ENCODE measurements at regions not wholly inside any gene's neighbourhood (a gene's known extent, or its start where the extent isn't known, plus 50 kb on each side); places are given as distances from the start of the nearest gene placed in this dataset.

DNA sequence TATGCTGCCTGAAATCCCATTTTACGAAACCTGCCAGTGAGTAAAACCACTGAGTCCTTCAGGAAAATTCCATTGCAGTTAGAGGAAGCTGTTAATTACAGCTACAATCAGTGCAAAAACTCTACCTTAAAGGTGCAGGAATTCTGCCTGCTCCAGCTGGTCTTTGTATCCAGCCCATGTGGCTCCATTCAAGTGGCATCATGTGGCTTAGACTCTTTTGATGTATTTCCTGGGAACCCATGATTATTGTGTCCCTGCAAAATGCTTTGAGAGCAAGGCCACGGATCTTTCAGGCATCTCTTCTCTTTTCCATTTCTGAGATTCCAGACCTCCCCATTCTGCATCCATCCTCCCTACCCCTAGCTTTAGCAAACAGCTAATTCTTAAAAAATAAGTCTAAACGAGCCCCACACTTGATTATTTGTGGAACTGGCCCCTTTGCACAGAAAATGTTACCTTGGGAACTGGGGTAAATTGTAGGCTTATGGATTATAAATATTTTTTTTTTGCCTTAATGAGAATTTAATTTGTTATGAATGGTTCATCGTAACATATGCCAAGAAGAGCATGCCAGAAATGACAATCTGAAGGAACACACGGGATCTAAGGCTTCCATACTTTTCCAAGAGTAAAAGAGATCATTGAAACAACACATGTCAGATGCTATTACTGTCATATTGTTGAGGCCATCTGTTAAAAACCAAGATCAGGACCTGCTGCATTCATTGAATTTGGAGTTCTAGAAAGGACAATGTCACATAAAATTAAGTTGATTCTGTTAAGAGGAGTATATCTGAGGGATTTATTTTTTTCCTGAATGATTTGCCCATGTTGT is 144.6 kb downstream of the TPH2 start:
- Histone ChIP-seq H2AFZ (ENCODE audit: low read length) (no peak overlapping the region), H3K27me3 (ENCODE audit: insufficient read depth, low read length) (no peaks in the 10 kb centered on the region), H3K4me1 (ENCODE audit: insufficient read depth, low read length) (no peaks in the 10 kb centered on the region), H3K79me2 (ENCODE audit: insufficient read depth, low read length) (no peaks in the 10 kb centered on the region), H3K27ac (ENCODE audit: low read depth, low read length) (no peak overlapping the region), H4K20me1 (ENCODE audit: insufficient read depth, low read length) (no peaks in the 10 kb centered on the region), H3K9me3 (ENCODE audit: low read depth, low read length) (no peaks in the 10 kb centered on the region), H3K36me3 (ENCODE audit: insufficient read depth, low read length) (no peaks in the 10 kb centered on the region), H3K4me3 (ENCODE audit: insufficient read depth, low read length) (no peak overlapping the region), H3K4me2 (ENCODE audit: insufficient read depth, low read length) (no peak overlapping the region)
- TF ChIP-seq, protein P1, sequence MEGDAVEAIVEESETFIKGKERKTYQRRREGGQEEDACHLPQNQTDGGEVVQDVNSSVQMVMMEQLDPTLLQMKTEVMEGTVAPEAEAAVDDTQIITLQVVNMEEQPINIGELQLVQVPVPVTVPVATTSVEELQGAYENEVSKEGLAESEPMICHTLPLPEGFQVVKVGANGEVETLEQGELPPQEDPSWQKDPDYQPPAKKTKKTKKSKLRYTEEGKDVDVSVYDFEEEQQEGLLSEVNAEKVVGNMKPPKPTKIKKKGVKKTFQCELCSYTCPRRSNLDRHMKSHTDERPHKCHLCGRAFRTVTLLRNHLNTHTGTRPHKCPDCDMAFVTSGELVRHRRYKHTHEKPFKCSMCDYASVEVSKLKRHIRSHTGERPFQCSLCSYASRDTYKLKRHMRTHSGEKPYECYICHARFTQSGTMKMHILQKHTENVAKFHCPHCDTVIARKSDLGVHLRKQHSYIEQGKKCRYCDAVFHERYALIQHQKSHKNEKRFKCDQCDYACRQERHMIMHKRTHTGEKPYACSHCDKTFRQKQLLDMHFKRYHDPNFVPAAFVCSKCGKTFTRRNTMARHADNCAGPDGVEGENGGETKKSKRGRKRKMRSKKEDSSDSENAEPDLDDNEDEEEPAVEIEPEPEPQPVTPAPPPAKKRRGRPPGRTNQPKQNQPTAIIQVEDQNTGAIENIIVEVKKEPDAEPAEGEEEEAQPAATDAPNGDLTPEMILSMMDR (IDR thresholded peaks at IDR 0.05; ENCODE audit: extremely low read depth, low read depth, low read length), result no peak
- no peak for DNase-seq (ENCODE audit: insufficient read length, low spot score, missing footprints)

DNA sequence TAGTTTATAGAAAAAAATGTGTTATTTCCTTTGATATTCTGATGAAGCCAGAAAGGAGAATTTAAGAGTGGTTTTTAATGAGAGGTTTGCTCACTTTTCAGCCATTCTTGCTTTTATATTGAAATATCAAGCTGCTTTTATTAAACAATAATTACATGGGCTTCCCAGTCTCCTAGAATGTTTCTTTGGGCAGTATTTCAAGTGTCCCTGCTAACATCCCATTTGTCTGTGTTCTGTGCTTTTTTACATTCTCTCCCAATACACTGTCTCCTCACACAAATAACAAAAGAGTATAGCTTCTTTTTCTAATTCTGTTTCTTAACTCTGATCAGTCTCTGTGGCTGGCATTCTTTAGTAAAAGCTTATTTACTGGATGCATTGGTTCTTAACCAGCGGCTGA is 145.4 kb downstream of the TPH2 start:
- Histone ChIP-seq H3K9me3 (ENCODE audit: low read depth, low read length) (no peaks in the 10 kb centered on the region), H3K4me2 (ENCODE audit: insufficient read depth, low read length) (no peak overlapping the region), H2AFZ (ENCODE audit: low read length) (no peak overlapping the region), H3K79me2 (ENCODE audit: insufficient read depth, low read length) (no peaks in the 10 kb centered on the region), H3K4me3 (ENCODE audit: insufficient read depth, low read length) (no peak overlapping the region), H3K4me1 (ENCODE audit: insufficient read depth, low read length) (no peaks in the 10 kb centered on the region), H3K36me3 (ENCODE audit: insufficient read depth, low read length) (no peaks in the 10 kb centered on the region), H3K27me3 (ENCODE audit: insufficient read depth, low read length) (no peaks in the 10 kb centered on the region), H4K20me1 (ENCODE audit: insufficient read depth, low read length) (no peaks in the 10 kb centered on the region), H3K27ac (ENCODE audit: low read depth, low read length) (no peak overlapping the region)
- TF ChIP-seq, protein P1 (IDR thresholded peaks at IDR 0.05; ENCODE audit: extremely low read depth, low read depth, low read length), result no peak
- no peak for DNase-seq (ENCODE audit: insufficient read length, low spot score, missing footprints)

DNA sequence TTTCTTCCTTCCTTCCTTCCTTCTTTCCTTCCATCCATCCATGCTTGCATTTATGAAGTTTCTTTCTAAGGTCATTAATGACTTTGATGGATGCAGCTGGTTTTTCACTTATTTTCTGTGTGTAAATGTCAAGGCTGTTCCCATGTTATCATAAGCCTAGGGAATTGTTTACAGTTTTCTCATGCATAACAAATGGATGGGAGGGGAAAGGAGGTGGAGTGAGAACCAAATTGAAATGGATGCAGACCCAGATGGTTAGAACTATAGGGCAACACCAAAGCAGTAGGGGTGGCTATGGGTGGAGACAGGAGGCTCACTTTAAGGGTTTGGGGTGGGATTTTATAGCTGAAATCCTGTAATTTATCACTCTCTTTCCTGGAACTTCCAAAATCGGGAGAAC is 146.2 kb downstream of the TPH2 start:
- Histone ChIP-seq H3K4me2 (ENCODE audit: insufficient read depth, low read length) (no peak overlapping the region), H2AFZ (ENCODE audit: low read length) (no peak overlapping the region), H3K27me3 (ENCODE audit: insufficient read depth, low read length) (no peaks in the 10 kb centered on the region), H3K9me3 (ENCODE audit: low read depth, low read length) (no peaks in the 10 kb centered on the region), H3K27ac (ENCODE audit: low read depth, low read length) (no peak overlapping the region), H3K36me3 (ENCODE audit: insufficient read depth, low read length) (no peaks in the 10 kb centered on the region), H3K4me1 (ENCODE audit: insufficient read depth, low read length) (no peaks in the 10 kb centered on the region), H3K79me2 (ENCODE audit: insufficient read depth, low read length) (no peaks in the 10 kb centered on the region), H4K20me1 (ENCODE audit: insufficient read depth, low read length) (no peaks in the 10 kb centered on the region), H3K4me3 (ENCODE audit: insufficient read depth, low read length) (no peak overlapping the region)
- TF ChIP-seq, protein P1 (IDR thresholded peaks at IDR 0.05; ENCODE audit: extremely low read depth, low read depth, low read length), result no peak
- DNase-seq (ENCODE audit: insufficient read length, low spot score, missing footprints), result no peak

DNA sequence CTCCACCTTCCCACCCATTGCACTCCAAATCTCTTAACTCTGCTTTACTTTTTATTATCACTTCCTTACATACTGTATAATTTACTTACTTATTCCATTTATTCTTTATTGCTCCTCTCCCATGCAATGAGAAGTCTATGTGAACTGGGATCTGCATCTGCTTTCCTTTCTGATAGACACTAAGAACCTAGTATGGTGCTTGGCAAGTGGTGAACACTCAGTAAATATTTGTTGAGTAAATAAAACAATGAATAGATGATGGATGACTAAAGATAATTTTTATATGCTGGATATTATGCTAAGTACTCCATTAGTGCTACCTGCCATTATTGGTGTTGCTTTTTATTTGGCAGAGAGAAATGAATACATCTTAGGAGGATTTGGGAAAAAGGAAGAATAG is 151.0 kb downstream of the TPH2 start:
- no peak for DNase-seq (ENCODE audit: insufficient read length, low spot score, missing footprints)
- Histone ChIP-seq H2AFZ (ENCODE audit: low read length) (no peak overlapping the region), H3K27me3 (ENCODE audit: insufficient read depth, low read length) (no peaks in the 10 kb centered on the region), H3K79me2 (ENCODE audit: insufficient read depth, low read length) (no peaks in the 10 kb centered on the region), H3K9me3 (ENCODE audit: low read depth, low read length) (no peaks in the 10 kb centered on the region), H3K4me1 (ENCODE audit: insufficient read depth, low read length) (no peaks in the 10 kb centered on the region), H3K4me2 (ENCODE audit: insufficient read depth, low read length) (no peak overlapping the region), H3K4me3 (ENCODE audit: insufficient read depth, low read length) (no peak overlapping the region), H3K27ac (ENCODE audit: low read depth, low read length) (no peak overlapping the region), H3K36me3 (ENCODE audit: insufficient read depth, low read length) (no peaks in the 10 kb centered on the region), H4K20me1 (ENCODE audit: insufficient read depth, low read length) (no peaks in the 10 kb centered on the region)
- TF ChIP-seq, protein P1 (IDR thresholded peaks at IDR 0.05; ENCODE audit: extremely low read depth, low read depth, low read length), result no peak
